Urothelium cell line (cell line): ENCODE measurements at regions not wholly inside any gene's neighbourhood (a gene's known extent, or its start where the extent isn't known, plus 50 kb on each side); places are given as distances from the start of the nearest gene placed in this dataset.
"Not testable (repeated sequence)": the region's sequence is repeated elsewhere in the genome, so short reads cannot be mapped to it uniquely, and the experiment has no call there.

Experiments used
- DNase-seq: peaks from one replicate; pipeline ENCODE4 v3.0.0; 2011; ENCODE audit warnings: low spot score, mixed read lengths
- FAIRE-seq: peaks from 2 replicates; lab custom pipeline; 2011; peaks lifted over from hg19 to GRCh38; lab: Jason Lieb, UNC

GRCh38 chr4:127256500-127256899, 376.3 kb upstream of the INTU start:
- no peak for DNase-seq
- FAIRE-seq: no peak

GRCh38 chr4:127261476-127261875, 371.3 kb upstream of the INTU start:
- DNase-seq (no peak), FAIRE-seq (no peak)

DNA sequence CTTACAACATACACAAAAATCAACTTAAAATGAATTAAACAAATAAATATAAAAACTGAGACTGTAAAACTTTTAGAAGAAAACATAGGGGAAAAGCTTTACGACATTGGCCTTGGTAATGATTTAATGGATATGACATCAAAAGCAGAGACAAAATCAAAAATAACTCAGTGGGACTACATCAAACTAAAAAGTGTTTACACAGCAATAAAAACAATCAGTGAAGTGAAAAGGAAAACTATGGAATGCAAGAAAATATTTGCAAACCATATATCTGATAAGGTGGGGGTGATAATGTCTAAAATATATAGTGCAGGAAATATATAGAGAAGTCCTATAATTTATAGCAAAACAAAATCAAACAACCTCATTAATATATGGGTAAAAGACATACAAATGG, 364.4 kb upstream of the INTU start:
- DNase-seq (no peak), FAIRE-seq (no peak)

DNA sequence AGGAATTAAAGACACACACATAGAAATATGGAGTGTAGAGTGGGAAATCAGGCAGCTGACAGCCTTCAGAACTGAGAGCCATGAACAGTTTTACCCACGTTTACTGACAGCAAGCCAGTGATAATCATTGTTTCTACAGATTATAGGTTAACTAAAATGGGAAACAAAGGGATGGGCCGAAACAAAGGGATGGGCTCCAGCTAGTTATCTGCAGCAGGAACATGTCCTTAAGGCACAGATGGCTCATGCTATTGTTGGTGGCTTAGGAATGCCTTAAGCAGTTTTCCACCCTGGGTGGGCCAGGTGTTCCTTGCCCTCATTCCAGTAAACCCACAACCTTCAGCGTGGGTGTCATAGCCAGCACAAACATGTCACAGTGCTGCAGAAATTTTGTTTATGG, 355.7 kb upstream of the INTU start:
- not testable (repeated sequence) for DNase-seq, FAIRE-seq

- FAIRE-seq: no peak
Measured at GRCh38 chr4:127284236-127284635, 348.5 kb upstream of the INTU start.

DNA sequence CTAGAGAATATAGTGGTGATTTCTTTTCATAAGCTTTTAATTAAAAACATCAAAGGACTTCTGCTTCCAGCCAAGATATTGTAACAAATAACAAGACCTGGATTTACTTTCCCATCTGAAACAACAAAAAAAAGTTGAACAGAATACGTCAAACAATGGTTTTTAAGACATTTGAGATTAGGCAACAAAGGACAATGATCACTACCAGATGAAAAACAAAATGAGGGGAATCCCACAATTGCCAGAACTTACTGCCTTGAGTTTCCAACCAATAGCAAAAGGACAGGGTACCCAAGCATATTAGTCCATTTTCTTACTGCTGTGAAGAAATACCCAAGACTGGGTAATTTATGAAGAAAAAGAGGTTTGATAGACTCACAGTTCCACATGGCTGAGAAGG, 341.4 kb upstream of the INTU start:
- DNase-seq: no peak

More at GRCh38 chr4:127284236-127284635, 348.5 kb upstream of the INTU start:
- no peak for DNase-seq

GRCh38 chr4:127293496-127293895, 339.3 kb upstream of the INTU start:
- DNase-seq: no peak
- FAIRE-seq: no peak

More for the DNA sequence above, 341.4 kb upstream of the INTU start:
- FAIRE-seq: no peak

GRCh38 chr4:127304356-127304755, 328.4 kb upstream of the INTU start:
- DNase-seq: no peak

GRCh38 chr4:127307996-127308395, 324.8 kb upstream of the INTU start:
- DNase-seq (no peak), FAIRE-seq (no peak)

More at GRCh38 chr4:127304356-127304755, 328.4 kb upstream of the INTU start:
- no peak for FAIRE-seq

- FAIRE-seq: no peak
- DNase-seq: no peak
Measured at GRCh38 chr4:127309369-127310102, 323.2 kb upstream of the INTU start.

- DNase-seq (no peak), FAIRE-seq (no peak)
Measured at GRCh38 chr4:127311371-127311770, 321.4 kb upstream of the INTU start.

- FAIRE-seq: no peak
Measured at GRCh38 chr4:127311924-127312323, 320.8 kb upstream of the INTU start.

GRCh38 chr4:127313767-127314166, 319.0 kb upstream of the INTU start:
- FAIRE-seq (no peak), DNase-seq (no peak)

More at GRCh38 chr4:127311924-127312323, 320.8 kb upstream of the INTU start:
- DNase-seq: no peak

DNA sequence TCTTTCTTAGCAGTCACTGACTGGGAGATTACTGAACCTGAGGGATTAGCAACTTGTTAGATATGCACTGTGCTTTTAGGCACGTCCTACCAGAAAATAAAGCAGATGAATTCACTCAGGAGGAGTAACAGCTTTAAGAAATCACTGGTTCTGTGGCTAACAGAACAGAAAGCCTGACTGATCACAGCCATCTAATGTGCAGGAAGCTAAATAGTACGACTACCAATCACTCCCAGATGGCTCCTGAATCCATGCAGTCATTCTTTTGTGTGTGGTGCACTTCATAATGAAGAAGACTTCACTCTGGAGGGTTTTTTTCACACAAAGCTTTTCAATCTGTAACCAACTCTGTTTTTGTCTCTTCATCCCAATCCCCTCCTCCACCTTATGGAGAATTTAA, 305.3 kb upstream of the INTU start:
- DNase-seq: no peak
- no peak for FAIRE-seq

DNA sequence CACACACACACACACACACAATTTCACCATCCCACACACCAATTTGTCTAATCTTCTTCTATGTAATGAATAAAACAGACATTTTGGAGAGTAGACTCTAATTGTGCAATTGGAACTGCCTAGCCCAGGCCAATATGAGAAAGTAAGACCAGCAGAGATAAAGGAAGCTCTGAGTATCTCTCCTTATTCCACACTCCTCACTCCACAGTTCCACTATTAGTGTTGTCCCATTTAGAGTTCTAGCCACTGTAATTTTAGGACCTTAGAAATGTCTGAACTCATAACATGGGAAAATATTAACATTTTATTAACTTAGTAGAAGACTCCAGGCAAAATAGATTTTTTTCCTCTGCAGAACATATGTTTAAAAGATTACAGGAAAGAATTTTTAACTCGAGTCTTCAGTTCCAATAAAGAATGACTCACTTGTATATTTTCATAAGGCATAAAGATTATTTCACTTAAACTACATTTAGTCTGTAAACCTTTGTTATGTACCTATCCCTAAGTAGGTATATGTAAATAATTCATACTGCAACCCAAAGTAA, 297.6 kb upstream of the INTU start:
- FAIRE-seq: no peak
- no peak for DNase-seq

DNA sequence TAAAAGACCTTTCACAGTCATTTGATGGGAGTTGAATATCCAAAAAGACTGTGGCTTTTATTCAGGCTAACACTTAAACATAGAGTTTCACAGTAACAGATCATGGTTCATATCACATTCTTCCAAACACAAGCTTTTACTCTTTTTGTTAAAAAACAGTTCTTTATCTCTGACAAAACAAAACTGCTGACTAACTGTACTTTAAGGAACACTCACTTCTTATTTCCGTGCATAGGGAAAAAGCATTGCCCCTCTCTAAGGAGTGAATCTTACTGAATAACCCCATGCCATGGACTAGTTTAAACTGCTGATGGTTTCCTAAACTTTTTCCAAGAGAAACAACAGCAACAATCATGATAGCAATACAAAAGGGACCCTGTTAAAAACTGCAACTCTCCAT, 297.0 kb upstream of the INTU start:
- DNase-seq (no peak), FAIRE-seq (no peak)

- not testable (repeated sequence) for FAIRE-seq, DNase-seq
Measured at GRCh38 chr4:127343123-127343522, 289.6 kb upstream of the INTU start.

DNA sequence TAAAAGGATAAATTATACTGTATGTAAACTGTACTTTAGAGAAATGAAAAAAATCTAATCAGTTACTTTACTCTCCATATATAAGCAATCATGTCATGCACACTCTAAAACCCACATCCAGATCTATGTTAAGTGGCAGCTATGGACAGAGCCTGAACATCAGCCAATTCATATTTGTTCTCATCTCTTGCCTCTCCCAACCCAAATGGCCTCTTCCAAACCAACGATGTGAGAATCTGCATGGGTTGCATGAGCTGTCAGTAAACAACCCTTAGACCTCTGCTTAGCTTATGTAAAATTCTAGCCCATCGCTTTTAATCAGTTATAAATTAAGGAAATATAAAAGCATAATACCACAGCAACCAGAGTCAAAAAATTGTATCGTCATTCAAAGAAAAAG, 288.7 kb upstream of the INTU start:
- FAIRE-seq (no peak), DNase-seq (no peak)

DNA sequence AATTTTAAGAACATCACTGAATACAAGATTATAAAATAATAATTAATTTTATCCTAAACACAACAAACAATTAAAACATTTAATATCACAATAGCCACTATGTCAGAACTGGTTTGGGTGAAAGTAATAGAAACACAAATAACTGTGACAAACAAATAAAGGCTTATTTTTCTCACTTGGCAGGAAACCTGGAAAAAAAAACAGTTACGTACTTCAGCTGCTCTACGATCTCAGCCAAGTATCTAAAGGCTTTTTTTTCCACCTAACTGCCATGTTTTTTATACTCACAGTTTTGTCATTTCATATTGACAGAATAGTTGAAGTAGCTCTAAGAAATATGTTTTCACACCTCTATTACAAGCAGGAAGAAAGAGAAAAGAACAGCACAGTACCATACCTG, 284.8 kb upstream of the INTU start:
- FAIRE-seq: no peak

GRCh38 chr4:127352220-127353113, 280.3 kb upstream of the INTU start:
- no peak for FAIRE-seq

More for the DNA sequence above, 284.8 kb upstream of the INTU start:
- DNase-seq: no peak

GRCh38 chr4:127355743-127356142, 277.0 kb upstream of the INTU start:
- FAIRE-seq (no peak), DNase-seq (no peak)

More at GRCh38 chr4:127352220-127353113, 280.3 kb upstream of the INTU start:
- no peak for DNase-seq
